Testis (tissue), 2 donors: ENCODE measurements at regions not wholly inside any gene's neighbourhood (a gene's known extent, or its start where the extent isn't known, plus 50 kb on each side); places are given as distances from the start of the nearest gene placed in this dataset.

ENCODE experiments used
- DNase-seq: peaks from one replicate; pipeline ENCODE4 v3.0.0-alpha.2; 2019
- H3K27ac ChIP-seq, 2 donors: fragments of 200-600 bp; sonication (generic); one replicate each; pipeline ENCODE4 v1.5.1; 2019
- H3K27me3 ChIP-seq: fragments of 200-600 bp; sonication (generic); one replicate; pipeline ENCODE4 v1.5.1; 2019
- H3K36me3 ChIP-seq: fragments of 200-600 bp; sonication (generic); one replicate; pipeline ENCODE4 v1.5.1; 2017; ENCODE audit warnings: low read depth; ENCODE audit errors: missing control alignments
- H3K4me1 ChIP-seq: fragments of 200-600 bp; sonication (generic); one replicate; pipeline ENCODE4 v1.5.1; 2019
- H3K4me3 ChIP-seq, 2 donors: fragments of 200-600 bp; sonication (generic); one replicate each; pipeline ENCODE4 v1.5.1; 2017 to 2019
- H3K9me3 ChIP-seq: fragments of 200-600 bp; sonication (generic); one replicate; pipeline ENCODE4 v1.5.1; 2017
- POLR2A ChIP-seq: fragments of 450-650 bp; IDR thresholded peaks from one replicate; pipeline ENCODE4 v1.6.1; 2017; ENCODE audit warnings: antibody characterized with exemption, mild to moderate bottlenecking, moderate library complexity
- WGBS, 2 donors: methylation state at CpG; one replicate each; pipeline ENCODE4 v1.1.5; 2018; 5-methylcytosine and 5-hydroxymethylcytosine counted together
- intact Hi-C: fragments of 100-400 bp; cut with DNase I; formaldehyde crosslinking; loops from one replicate; pipeline ENCODE4 v1.15.1; 2023; ENCODE audit warnings: low total_unique reads
- TF ChIP-seq, protein P1 (sequence below), 3 experiments: fragments of 450-650 bp in 2 of 3; fragments of 200-600 bp in 1 of 3; sonication (generic) in 1 of 3; IDR thresholded peaks; one replicate each; pipeline ENCODE4 v1.5.1; 2016 to 2019; ENCODE audit warnings: antibody characterized with exemption in 3 of 3, mild to moderate bottlenecking in 2 of 3, moderate library complexity in 1 of 3

DNA sequence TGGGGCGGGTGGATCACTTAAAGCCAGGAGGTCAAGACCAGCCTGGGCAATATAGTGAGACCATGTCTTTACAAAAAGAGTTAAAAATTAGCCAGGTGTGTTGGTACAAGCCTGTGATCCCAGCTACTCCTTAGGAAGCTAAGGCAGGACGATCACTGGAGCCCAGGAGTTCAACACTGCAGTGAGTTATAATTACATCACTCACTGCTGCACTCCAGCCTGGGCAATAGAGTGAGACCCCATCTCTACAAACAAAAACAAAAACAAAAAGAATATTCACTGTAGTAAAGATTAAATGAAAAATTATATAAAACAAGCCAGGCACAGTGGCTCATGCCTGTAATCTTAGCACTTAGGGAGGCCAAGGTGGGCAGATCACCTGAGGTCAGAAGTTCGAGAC, 1047.6 kb upstream of the AUTS2 start:
- Histone ChIP-seq H3K27ac (no peak overlapping the region), H3K4me1 (no peaks in the 10 kb centered on the region), H3K27me3 (no peaks in the 10 kb centered on the region), H3K9me3 (no peaks in the 10 kb centered on the region), H3K4me3 (no peak overlapping the region), H3K36me3 (no peaks in the 10 kb centered on the region)
- no peak for TF ChIP-seq POLR2A
- TF ChIP-seq, protein P1, sequence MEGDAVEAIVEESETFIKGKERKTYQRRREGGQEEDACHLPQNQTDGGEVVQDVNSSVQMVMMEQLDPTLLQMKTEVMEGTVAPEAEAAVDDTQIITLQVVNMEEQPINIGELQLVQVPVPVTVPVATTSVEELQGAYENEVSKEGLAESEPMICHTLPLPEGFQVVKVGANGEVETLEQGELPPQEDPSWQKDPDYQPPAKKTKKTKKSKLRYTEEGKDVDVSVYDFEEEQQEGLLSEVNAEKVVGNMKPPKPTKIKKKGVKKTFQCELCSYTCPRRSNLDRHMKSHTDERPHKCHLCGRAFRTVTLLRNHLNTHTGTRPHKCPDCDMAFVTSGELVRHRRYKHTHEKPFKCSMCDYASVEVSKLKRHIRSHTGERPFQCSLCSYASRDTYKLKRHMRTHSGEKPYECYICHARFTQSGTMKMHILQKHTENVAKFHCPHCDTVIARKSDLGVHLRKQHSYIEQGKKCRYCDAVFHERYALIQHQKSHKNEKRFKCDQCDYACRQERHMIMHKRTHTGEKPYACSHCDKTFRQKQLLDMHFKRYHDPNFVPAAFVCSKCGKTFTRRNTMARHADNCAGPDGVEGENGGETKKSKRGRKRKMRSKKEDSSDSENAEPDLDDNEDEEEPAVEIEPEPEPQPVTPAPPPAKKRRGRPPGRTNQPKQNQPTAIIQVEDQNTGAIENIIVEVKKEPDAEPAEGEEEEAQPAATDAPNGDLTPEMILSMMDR (IDR thresholded peaks at IDR 0.05) = no peak
- DNase-seq = no peak
- 87 to 92% methylated on average over 3 of the region's 3 CpGs for WGBS, 2 donors
- intact Hi-C loops = no loop called here

- intact Hi-C loops = no loop called here
- WGBS, 2 donors = 91 to 92% methylated on average over 3 of the region's 3 CpGs
- TF ChIP-seq, protein P1 (IDR thresholded peaks at IDR 0.05) = no peak
- TF ChIP-seq POLR2A = no peak
- no peaks in the 10 kb centered on the region for H3K9me3 ChIP-seq
- no peak overlapping the region for H3K4me3 ChIP-seq
- H3K4me1 ChIP-seq = no peaks in the 10 kb centered on the region
- no peak for DNase-seq
- no peak overlapping the region for H3K27ac ChIP-seq
- H3K36me3 ChIP-seq = no peaks in the 10 kb centered on the region
- no peaks in the 10 kb centered on the region for H3K27me3 ChIP-seq
Measured at GRCh38 chr7:68556537-68556936, 1041.7 kb upstream of the AUTS2 start.

- H3K9me3 ChIP-seq = no peaks in the 10 kb centered on the region
- no peak for TF ChIP-seq POLR2A
- TF ChIP-seq, protein P1 (IDR thresholded peaks at IDR 0.05) = no peak
- H3K4me1 ChIP-seq = no peaks in the 10 kb centered on the region
- no peaks in the 10 kb centered on the region for H3K36me3 ChIP-seq
- no peak for DNase-seq
- H3K4me3 ChIP-seq = no peak overlapping the region
- no peaks in the 10 kb centered on the region for H3K27me3 ChIP-seq
- intact Hi-C loops = no loop called here
- H3K27ac ChIP-seq = no peak overlapping the region
- 85% methylated on average over 1 of the region's 1 CpG for WGBS, 2 donors
Measured at GRCh38 chr7:68559518-68559917, 1038.8 kb upstream of the AUTS2 start.

DNA sequence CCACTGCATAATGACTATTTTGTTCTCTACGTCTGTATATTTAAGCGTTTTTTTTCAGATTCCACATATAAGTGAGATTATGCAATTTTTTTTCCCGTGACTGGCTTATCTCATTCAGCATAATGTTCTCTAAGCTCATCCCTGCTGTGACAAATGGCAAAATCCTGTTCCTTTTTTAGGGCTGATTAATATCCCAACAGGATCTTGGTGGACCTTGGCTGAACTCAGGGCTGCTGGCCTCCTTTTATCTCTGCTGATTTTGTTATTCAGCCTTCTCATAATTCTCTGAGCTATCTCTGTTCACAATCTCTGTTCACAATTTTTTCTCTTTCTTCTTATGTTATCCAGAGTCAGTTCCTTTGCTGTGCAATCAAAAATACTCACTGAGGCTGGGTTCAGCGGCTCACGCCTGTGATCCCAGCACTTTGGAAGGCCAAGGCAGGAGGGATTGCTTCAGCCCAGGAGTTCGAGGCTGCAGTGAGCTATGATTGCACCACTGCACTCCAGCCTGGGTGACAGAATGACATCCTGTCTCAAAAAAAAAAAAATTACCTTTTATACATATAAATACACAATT, 1035.9 kb upstream of the AUTS2 start:
- no peak for DNase-seq
- H3K4me1 ChIP-seq = no peaks in the 10 kb centered on the region
- WGBS, 2 donors = 70 to 71% methylated on average over 6 of the region's 6 CpGs
- no peaks in the 10 kb centered on the region for H3K9me3 ChIP-seq
- intact Hi-C loops = no loop called here
- H3K27ac ChIP-seq = no peak overlapping the region
- H3K36me3 ChIP-seq = no peaks in the 10 kb centered on the region
- H3K4me3 ChIP-seq = no peak overlapping the region
- no peak for TF ChIP-seq POLR2A
- TF ChIP-seq, protein P1 (IDR thresholded peaks at IDR 0.05) = no peak
- no peaks in the 10 kb centered on the region for H3K27me3 ChIP-seq
